ENCODE measurements at regions not wholly inside any gene's neighbourhood (a gene's known extent, or its start where the extent isn't known, plus 50 kb on each side); places are given as distances from the start of the nearest gene placed in this dataset.

DNA sequence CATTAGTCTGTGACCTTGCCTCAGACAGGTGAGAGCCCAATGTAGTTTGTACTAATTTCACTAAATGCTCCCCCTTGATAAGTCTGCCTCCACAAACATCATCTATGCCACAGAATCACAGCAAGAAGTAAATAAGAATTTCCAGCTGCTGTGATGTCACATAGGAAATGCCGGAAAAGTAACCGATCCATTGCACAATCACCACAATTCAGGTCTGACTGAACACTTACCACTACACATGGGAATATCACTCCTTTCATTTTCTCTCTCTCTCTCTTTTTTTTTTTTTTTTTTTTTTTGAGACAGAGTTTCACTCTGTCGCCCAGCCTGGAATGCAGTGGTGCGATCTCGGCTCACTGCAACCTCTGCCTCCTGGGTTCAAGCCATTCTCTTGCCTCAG lies 79.0 kb upstream of the CDH11 start:
- no peak for DNase-seq

DNA sequence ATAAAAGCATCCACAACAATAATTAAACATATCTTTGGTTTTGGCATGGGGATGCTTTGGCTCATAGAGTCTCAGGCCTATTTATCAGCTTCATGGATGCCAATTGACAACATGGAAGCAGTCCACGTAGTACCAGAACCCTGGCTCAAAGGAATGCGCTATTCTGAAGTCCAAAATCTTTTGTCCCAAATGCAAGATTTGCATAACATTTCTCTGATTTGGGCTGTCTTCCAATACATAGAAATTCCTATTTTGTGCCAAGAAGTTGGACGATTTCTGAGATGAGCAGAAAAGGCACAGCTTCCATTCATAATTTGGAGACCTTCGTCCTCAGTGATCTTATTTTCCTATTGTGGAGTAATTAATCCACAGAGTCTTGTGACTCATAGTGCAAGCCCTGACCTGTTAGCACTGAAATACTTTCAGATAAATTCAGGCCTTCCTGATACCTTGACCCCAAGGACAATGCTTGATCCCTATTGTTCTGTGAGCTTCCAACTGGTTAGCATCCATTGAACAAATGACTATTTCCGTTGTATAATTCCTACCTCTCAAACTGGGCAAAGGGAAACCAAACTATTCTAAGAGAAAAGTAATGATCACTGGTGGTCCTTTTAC lies 78.4 kb upstream of the CDH11 start:
- DNase-seq = no peak

DNA sequence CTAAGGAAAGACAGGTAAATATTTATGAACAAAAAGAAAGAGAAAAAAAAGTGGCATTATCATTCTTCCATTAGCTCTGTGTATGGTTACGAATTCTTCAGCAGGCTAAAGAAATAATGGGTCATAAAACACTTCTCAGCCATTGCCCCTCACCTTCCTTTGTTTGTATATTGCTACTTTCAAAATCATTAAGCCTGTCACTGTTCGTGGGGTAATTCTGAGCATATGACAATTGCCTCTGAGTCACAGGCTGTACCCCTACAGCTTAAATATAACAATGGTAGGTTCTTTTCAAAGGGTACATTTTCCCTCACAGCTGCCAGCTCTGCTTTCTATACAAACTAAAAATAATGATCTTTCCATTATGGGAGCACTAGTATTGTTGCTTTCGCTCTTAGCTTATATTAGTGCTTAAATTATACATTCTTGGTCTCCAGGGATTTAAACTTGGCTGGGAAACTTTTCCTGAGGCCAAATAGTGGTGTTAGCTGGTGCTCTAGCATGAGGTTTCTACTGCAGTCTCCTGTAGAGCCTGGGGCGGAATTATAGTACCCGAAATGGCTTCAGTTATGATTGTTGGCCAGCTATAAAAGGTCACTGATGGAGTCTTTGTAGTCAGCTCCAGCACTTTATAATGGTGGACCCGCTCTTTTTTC lies 74.7 kb upstream of the CDH11 start:
- no peak for DNase-seq

DNA sequence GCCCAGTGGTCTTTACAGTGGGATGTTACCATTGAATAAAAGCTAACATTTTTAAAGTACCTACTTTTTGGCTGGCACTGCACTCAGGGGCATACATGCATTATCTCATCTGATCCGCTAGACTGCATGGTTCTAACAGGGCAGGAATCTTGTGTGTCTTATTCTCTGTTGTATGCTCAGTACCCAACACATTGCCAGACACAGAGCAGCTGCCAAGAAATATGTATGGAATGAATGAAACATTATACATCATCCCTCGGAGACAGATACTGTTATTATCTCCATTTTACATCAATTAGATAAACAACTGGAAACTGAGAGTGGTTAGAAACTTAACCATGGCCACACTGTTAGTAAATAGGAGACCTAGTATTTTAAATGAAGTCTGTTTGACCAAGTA lies 74.1 kb upstream of the CDH11 start:
- no peak for DNase-seq

DNA sequence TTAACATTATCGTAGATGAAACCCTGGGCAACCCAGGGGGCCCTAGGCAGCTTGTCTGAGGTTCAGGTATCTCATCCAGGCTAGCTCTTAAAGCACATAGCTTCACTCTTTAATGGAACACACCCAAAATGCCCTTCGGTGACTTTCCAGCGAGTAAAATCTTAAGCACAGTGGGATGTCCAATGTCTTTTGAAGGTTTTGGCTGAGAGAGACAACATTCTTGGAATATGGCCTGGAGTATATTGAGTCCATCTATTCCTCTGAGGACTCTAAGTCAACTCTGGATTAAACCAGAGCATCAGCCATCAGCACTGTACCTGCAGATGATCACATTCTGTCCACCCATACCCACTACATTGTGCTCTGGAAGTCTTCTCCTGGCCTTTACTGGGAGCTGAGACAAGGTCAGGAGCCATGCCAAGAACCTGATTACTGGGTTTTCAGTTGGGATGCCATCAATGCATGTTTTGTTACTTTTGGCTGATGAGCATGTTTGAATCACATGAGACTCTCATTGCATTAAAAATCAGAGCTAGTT lies 63.4 kb upstream of the CDH11 start:
- no peak for DNase-seq

DNA sequence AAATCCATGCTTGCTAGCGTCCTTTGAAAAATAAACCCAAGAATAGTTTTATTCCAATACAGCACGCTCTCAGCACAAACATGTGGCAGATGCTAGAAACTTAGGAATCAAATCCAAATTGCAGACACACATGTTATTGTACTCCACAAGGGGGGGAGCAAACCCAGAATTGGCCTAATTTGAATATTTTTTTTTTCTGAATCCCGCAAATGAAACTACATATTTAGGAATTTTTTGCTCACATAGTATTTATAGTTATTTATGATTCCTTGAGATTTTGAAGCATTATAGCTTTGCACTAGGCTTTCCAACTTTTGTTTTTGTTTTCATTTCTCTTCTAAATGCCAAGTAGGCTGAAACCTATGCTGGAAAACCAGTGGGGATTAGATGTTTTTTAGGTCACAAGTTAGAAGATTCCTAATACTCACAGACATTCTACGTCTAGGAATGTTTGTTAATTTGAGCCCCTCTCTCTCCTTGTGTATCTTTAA lies 59.3 kb upstream of the CDH11 start:
- DNase-seq = no peak

DNA sequence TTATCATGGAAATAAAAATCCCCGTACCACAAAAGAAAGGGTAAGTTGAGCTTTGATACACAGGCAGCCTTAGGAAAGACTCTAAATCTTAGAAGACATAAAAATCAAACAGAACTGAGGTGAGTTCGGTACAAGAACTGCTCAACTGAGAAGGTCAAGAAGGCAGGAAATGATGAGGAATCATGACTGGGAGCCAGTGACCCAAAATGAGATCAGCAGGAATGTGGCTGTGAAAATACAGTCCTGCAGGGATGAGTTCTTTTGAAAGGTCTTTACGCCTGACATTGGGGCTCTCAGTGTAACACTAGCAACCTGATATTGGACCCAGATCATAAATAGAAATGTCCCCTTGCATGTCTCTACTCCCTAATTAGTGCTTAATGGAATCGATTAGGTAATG lies 56.3 kb upstream of the CDH11 start:
- DNase-seq = no peak

DNA sequence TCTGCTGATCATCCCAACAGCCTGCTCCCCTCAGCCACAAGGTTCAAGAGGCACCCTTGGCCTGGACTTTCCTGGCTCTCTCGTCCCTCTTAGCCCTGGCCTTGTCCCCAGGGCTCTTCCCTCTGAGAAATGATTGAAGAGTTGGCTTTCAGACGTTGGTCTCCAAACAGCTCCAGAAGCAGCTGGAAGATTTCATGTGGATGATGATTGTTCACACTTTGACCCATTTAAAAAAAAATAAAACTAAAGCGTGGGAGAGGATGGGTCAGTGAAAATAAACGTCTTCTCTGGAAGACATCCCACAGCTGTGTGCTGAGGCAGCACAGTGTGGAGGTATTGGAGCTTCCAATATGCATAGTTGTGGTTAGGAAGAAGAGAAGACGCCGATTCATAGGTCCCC lies 54.7 kb upstream of the CDH11 start:
- no peak for DNase-seq

DNA sequence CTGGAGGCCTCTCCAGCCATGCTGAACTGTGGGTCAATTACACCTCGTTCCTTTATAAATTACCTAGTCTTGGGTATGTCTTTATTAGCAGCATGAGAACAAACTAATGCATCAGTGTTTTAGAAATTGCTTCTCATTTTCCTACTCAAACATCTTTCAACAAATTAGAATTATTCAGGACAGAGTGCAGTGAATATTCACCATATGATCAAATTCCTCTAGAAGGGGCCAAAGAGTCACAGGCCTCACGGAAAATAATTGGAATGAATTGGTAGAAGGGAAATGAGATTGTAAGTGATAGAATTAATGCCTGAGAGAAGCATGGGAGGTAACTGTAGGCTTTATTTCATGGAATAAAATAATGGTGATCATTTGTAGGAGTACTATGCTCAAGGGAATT lies 50.5 kb upstream of the CDH11 start:
- no peak for DNase-seq
